D721Med (cell line): ENCODE measurements at regions not wholly inside any gene's neighbourhood (a gene's known extent, or its start where the extent isn't known, plus 50 kb on each side); places are given as distances from the start of the nearest gene placed in this dataset.

Source experiments
- DNase-seq: peaks from one replicate; pipeline ENCODE4 v3.0.0; 2011; ENCODE audit warnings: low spot score; ENCODE audit not compliant: insufficient read length
- FAIRE-seq: peaks from 2 replicates; lab custom pipeline; 2011; peaks lifted over from hg19 to GRCh38; lab: Jason Lieb, UNC
- TF ChIP-seq, protein P1 (sequence below): IDR thresholded peaks from 2 replicates; pipeline ENCODE4 v1.5.1; 2012; ENCODE audit warnings: mild to moderate bottlenecking, control low read depth; ENCODE audit not compliant: insufficient read depth; ENCODE audit errors: missing control alignments

DNA sequence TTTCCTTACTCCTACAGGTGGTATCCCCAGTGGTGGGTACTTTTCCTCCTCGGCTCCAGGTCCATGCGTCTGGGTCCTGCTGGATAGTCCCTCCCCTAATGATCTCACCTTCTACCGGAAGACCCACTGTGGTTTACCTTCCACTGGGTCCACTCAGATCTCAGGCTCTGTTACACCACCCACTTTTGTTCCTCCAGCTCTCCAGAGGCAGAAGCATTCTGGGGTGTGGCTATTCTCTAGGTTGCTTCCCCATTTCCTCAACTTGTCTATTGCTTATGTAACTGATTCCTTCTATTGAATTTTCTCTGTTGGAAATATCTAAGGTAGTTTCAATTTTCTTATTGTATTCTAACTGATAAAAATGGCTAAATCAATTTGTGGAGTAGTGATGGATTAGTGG is 87.6 kb upstream of the GALNT5 start:
- no peak for FAIRE-seq
- no peak for DNase-seq
- TF ChIP-seq, protein P1, sequence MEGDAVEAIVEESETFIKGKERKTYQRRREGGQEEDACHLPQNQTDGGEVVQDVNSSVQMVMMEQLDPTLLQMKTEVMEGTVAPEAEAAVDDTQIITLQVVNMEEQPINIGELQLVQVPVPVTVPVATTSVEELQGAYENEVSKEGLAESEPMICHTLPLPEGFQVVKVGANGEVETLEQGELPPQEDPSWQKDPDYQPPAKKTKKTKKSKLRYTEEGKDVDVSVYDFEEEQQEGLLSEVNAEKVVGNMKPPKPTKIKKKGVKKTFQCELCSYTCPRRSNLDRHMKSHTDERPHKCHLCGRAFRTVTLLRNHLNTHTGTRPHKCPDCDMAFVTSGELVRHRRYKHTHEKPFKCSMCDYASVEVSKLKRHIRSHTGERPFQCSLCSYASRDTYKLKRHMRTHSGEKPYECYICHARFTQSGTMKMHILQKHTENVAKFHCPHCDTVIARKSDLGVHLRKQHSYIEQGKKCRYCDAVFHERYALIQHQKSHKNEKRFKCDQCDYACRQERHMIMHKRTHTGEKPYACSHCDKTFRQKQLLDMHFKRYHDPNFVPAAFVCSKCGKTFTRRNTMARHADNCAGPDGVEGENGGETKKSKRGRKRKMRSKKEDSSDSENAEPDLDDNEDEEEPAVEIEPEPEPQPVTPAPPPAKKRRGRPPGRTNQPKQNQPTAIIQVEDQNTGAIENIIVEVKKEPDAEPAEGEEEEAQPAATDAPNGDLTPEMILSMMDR: no peak

DNA sequence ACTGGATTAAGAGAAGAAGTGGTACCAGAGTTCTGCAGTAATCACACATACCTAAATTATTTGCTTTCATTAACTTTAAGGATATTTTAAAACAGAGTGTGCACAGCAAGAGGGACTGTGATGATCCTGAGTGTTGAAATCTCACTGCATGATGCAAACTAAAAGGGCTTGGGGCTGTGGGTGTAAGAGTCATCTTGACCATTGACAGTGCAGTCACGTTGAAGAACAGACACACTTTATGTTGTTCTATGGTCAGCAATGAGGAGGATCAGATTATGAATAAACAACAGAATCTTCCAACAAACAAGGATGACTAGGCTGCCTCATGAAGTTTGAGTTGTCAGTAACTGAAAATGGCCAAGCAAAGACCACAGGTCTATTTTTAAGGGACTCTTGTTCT is 87.2 kb upstream of the GALNT5 start:
- FAIRE-seq (no peak), DNase-seq (no peak)
- TF ChIP-seq, protein P1: no peak

DNA sequence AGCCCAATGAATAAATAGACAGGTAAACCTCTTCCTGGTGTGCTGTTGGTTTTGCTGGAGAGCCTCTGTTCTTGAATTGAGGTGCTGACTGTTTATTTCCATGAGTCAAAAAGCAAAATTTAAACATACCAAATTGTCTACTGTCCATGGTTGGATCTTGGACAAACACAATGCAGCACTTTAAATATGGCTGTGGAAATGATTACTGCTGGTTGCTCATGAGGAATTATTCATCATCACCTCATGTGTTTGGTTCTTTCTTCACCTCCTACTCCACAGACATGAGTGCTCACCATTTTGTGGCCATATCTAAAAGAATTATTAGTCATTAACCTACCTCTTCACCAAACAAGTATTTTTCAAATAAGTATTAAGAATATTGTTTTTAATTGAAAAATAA is 85.3 kb upstream of the GALNT5 start:
- TF ChIP-seq, protein P1: no peak
- no peak for FAIRE-seq
- DNase-seq: no peak

DNA sequence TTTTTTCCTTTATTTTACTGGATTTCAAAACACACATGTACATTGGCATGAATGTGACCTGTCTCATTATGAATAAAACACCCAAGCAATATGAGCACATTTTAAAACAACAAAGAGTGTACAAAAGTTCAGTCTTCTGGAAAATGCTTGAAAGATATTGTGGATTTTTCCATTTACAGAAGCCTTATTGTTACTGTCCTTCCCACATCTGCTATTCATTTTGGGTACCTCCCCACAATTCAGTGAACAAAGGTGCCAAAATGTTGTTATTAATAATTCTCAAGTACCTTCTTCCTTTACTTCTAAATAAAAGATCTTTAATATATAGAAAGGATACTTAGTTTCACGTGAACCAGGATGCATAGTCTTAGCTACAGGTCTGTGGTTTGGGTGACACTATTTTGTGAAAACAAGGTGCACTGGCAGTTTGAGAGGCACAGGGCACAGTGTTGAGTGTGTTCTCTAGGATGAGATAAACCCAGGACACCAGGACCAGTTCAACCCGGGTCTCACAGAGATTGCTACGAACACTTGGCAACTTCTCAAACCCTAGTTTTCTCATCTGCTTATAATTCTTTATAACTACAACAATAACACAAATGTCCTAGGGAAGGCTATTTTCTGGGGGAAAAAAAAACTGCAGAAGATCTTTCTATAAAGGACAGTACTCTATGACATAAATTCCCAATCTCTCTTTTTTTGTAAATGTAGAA is 84.5 kb upstream of the GALNT5 start:
- TF ChIP-seq, protein P1: no peak
- DNase-seq: no peak
- FAIRE-seq: no peak

DNA sequence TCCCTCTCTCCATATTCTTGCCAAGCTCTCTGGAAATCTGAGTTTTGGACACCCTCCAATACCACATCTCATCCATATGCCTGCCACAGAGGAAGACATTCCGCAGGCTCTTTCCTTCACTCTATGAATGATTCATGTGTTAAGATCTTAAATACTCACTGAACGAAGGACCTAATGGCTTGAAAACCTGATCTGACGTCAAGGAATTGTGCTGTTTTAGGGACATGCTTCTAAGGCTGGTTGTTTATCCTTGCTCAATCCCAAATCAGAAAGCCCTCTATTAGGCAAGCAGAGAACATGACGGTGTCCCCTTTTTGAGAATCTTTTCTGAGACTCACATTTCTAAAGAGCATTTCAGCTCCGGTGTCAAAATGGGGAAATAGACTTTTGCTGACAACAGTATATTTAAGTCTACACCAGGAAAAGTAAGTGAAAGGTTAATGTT is 83.7 kb upstream of the GALNT5 start:
- no peak for DNase-seq
- TF ChIP-seq, protein P1: no peak
- FAIRE-seq: no peak

DNA sequence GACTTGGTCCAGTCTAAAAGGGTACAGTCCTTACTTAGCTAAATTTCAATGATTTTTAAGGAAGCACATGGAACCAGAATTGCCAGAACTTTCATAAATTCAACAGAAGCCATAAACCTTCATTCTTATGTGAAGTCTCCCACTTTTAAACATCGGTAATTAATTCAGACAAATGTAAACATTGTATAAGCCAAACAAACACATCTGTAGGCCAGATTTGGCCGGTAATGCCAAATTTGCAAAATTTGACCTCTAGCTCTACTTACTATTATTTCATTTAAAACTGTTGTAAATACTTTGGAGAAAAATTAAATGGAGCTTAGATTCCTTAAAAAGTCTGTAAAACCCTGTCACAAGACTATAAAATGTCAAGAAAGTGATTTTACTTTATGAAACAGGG is 83.2 kb upstream of the GALNT5 start:
- DNase-seq (no peak), FAIRE-seq (no peak)
- TF ChIP-seq, protein P1: no peak

DNA sequence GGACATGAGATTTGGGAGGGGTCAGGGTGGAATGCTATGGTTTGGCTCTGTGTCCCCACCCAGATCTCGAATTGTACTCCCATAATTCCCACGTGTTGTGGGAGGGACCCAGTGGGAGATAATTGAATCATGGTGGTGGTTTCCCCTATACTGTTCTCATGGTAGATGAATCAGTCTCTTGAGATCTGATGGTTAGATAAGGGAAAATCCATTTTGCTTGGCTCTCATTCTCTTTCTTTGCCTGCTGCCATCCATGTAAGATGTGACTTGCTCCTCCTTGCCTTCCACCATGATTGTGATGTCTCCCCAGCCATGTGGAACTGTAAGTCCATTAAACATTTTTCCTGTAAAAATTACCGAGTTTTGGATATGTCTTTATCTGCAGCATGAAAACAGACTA is 80.9 kb upstream of the GALNT5 start:
- TF ChIP-seq, protein P1: no peak
- DNase-seq (no peak), FAIRE-seq (no peak)
